ENCODE measurements at regions not wholly inside any gene's neighbourhood (a gene's known extent, or its start where the extent isn't known, plus 50 kb on each side); places are given as distances from the start of the nearest gene placed in this dataset.

DNA sequence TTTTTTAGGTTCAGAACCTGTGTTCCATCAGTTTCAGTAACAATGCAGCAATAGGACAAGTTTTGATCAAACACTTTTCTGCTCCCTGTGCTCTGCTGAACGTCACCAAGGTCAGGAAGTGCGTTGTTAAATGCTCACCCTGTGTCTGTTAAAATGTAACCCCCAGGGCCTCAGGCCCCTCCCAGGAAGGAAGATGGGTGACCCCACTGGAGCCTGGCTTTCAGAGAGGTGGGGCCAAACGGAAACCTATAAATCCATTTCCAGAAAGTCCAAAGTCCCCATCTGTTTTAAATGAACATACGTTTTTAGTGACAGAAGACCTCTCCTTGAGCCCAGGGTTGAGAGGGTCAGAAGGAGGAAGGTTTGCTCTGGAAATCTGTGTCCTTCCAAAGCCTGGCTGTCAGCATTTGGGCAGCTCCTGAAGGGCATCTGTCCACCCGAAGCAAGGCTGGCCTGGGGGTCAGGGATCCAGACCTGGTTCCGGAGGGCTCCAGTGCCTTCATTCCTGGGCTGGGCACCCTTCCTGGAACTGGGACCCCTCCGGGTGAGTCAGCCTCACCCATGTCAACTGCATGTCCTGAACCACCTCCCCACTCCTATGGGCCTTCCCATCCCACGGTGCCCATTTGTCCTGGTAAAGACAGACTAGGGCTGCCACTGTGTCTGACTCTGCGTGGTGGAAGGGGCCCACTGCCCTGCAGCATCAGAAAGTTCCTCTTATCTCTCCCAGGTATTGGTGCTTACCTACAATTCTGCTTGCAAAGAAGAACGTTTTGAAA is 117.4 kb upstream of the COPS8 start:
- TF ChIP-seq CTCF (IDR thresholded peaks at IDR 0.05; ENCODE audit: low read length) (no peak), EZH2 (optimal IDR thresholded peaks at IDR 0.05; ENCODE audit: low read depth, low read length) (no peak)
